ENCODE measurements at regions not wholly inside any gene's neighbourhood (a gene's known extent, or its start where the extent isn't known, plus 50 kb on each side); places are given as distances from the start of the nearest gene placed in this dataset.

- no peaks in the 10 kb centered on the region for H3K9me3 ChIP-seq (ENCODE audit: control insufficient read depth in 1 of 2, insufficient read depth in 1 of 2, low read depth in 1 of 2, low read length in 2 of 2)
- CTCF ChIA-PET = interaction anchor here (0.8 kb wide), 1 partner anchor 8 kb away, joined by 3 read pairs; no protein-coding TSS in a partner anchor
- POLR2A ChIA-PET = no interaction called here
- no peak overlapping the region for H3K27ac ChIP-seq (ENCODE audit: low read depth, low read length)
- H3K4me3 ChIP-seq (replicated peaks in 1 of 2; ENCODE audit: low read depth in 1 of 2, low read length in 2 of 2) = no peak overlapping the region
- H3K4me1 ChIP-seq (ENCODE audit: control insufficient read depth in 1 of 2, insufficient read depth in 2 of 2, low read length in 2 of 2) = no peaks in the 10 kb centered on the region
- RAD21 ChIA-PET (ENCODE audit: low non-redundant PET in 1 of 2, low total read pairs in 2 of 2, uncharacterized antibody in 2 of 2, unreplicated experiment in 2 of 2) = no interaction called here
- no peak for TF ChIP-seq EZH2 (IDR thresholded peaks at IDR 0.05)
- TF ChIP-seq RAD21 (IDR thresholded peaks at IDR 0.05; ENCODE audit: low read depth) = no peak
- TF ChIP-seq ELF1 (IDR thresholded peaks at IDR 0.05; ENCODE audit: borderline replicate concordance, low read depth) = no peak
- no peak for TF ChIP-seq CBX3 (IDR thresholded peaks at IDR 0.05; ENCODE audit: low read depth)
- TF ChIP-seq SIN3A (IDR thresholded peaks at IDR 0.05; ENCODE audit: low read depth) = no peak
- no peak for TF ChIP-seq CEBPB (IDR thresholded peaks at IDR 0.05; ENCODE audit: low read depth)
- no peak for TF ChIP-seq ZFX (IDR thresholded peaks at IDR 0.05)
- TF ChIP-seq EZH2phosphoT487 (IDR thresholded peaks at IDR 0.05; ENCODE audit: borderline replicate concordance) = no peak
- TF ChIP-seq POLR2AphosphoS5 (IDR thresholded peaks at IDR 0.05; ENCODE audit: low read depth, low read length) = no peak
- no peak for TF ChIP-seq JUND (IDR thresholded peaks at IDR 0.05)
- TF ChIP-seq REST (IDR thresholded peaks at IDR 0.05; ENCODE audit: low read depth) = no peak
- TF ChIP-seq SRF (IDR thresholded peaks at IDR 0.05; ENCODE audit: low read depth) = no peak
- TF ChIP-seq ZNF274 (IDR thresholded peaks at IDR 0.05; ENCODE audit: low read depth, low read length) = no peak
- TF ChIP-seq FOSL1 (IDR thresholded peaks at IDR 0.05; ENCODE audit: low read depth) = no peak
- no peak for TF ChIP-seq YY1 (IDR thresholded peaks at IDR 0.05; ENCODE audit: extremely low read depth, insufficient replicate concordance, low read depth, low read length)
- TF ChIP-seq SP1 (IDR thresholded peaks at IDR 0.05; ENCODE audit: low read depth) = no peak
- TF ChIP-seq CTCF (IDR thresholded peaks at IDR 0.05 in 2 of 3, conservative IDR thresholded peaks at IDR 0.05 in 1 of 3; ENCODE audit: borderline replicate concordance in 1 of 3, insufficient read depth in 1 of 3, low read depth in 2 of 3, low read length in 2 of 3) = no peak
- no peak for TF ChIP-seq MAX (IDR thresholded peaks at IDR 0.05)
- intact Hi-C loops (cut with micrococcal nuclease) = no loop called here
- H3K9ac ChIP-seq (ENCODE audit: low read length) = no peak overlapping the region
- H3K27me3 ChIP-seq (ENCODE audit: insufficient read depth, low read length) = no peaks in the 10 kb centered on the region
- H2AFZ ChIP-seq (ENCODE audit: low read depth, low read length, poor library complexity, severe bottlenecking) = no peak overlapping the region
- no peak for DNase-seq (ENCODE audit: low read depth, low spot score)
- ATAC-seq = no peak
- no TSS peak for BruUV-seq (replicated peaks)
- H4K20me1 ChIP-seq (ENCODE audit: insufficient read depth) = no peaks in the 10 kb centered on the region
- H3K9me2 ChIP-seq (ENCODE audit: insufficient read depth) = no peaks in the 10 kb centered on the region
- no peak overlapping the region for H3K4me2 ChIP-seq (ENCODE audit: low read length)
- no peaks in the 10 kb centered on the region for H3K79me2 ChIP-seq (ENCODE audit: insufficient read depth, low read length)
- H3K36me3 ChIP-seq (ENCODE audit: control insufficient read depth in 1 of 2, insufficient read depth in 2 of 2, low read length in 2 of 2) = no peaks in the 10 kb centered on the region
These were observed 527.0 kb upstream of the B3GAT1 start for GRCh38 chr11:134939031-134939430.

All from HCT116 (cell line).